WTC11 (cell line): ENCODE measurements at regions not wholly inside any gene's neighbourhood (a gene's known extent, or its start where the extent isn't known, plus 50 kb on each side); places are given as distances from the start of the nearest gene placed in this dataset.

ENCODE experiments used
- ATAC-seq: fragments of 200-7000 bp; cut with Tn5 transposase; 2 replicates; pipeline ENCODE4 v1.10.0; 2021; ENCODE audit warnings: mild to moderate bottlenecking, moderate library complexity
- CTCF ChIA-PET: fragments of 300-600 bp; sonication (Branson Sonifier 250); formaldehyde crosslinking; loops from one replicate; lab custom pipeline; 2021; ENCODE audit warnings: antibody characterized with exemption; lab: Charles Lee
- POLR2A ChIA-PET: fragments of 350-600 bp; sonication (Branson Sonifier 250); formaldehyde crosslinking; loops from one replicate; lab custom pipeline; 2021; ENCODE audit warnings: antibody characterized with exemption; lab: Charles Lee
- DNase-seq: peaks from one replicate; pipeline ENCODE4 v3.0.0; 2021; ENCODE audit warnings: low spot score
- H3K27ac Mint-ChIP-seq: 2 replicates; pipeline ENCODE4 v1.8.0; 2021; ENCODE audit warnings: mixed read lengths
- H3K27me3 Mint-ChIP-seq: 2 replicates; pipeline ENCODE4 v1.8.0; 2021; ENCODE audit warnings: low read depth, mild to moderate bottlenecking, moderate library complexity, mixed read lengths
- H3K36me3 Mint-ChIP-seq: 2 replicates; pipeline ENCODE4 v1.8.0; 2021; ENCODE audit warnings: mixed read lengths
- H3K4me1 Mint-ChIP-seq: 2 replicates; pipeline ENCODE4 v1.8.0; 2022; ENCODE audit warnings: mixed read lengths
- H3K4me3 Mint-ChIP-seq: 2 replicates; pipeline ENCODE4 v1.8.0; 2021; ENCODE audit warnings: mild to moderate bottlenecking, moderate library complexity, mixed read lengths
- H3K9me3 Mint-ChIP-seq: 2 replicates; pipeline ENCODE4 v1.8.0; 2021; ENCODE audit warnings: mixed read lengths
- ATF6 ChIP-seq: sonication (generic); formaldehyde crosslinking; IDR thresholded peaks from 2 replicates; pipeline ENCODE4 v1.8.1; 2023; ENCODE audit warnings: mild to moderate bottlenecking, missing genetic modification reagents
- CBFB ChIP-seq: sonication (generic); formaldehyde crosslinking; IDR thresholded peaks from 2 replicates; pipeline ENCODE4 v1.8.1; 2022; ENCODE audit warnings: mild to moderate bottlenecking, low read depth, missing genetic modification reagents
- CREM ChIP-seq: sonication (generic); formaldehyde crosslinking; IDR thresholded peaks from 2 replicates; pipeline ENCODE4 v1.8.1; 2022; ENCODE audit warnings: mild to moderate bottlenecking, missing genetic modification reagents, moderate library complexity
- E2F5 ChIP-seq: sonication (generic); formaldehyde crosslinking; IDR thresholded peaks from 2 replicates; pipeline ENCODE4 v1.8.1; 2022; ENCODE audit warnings: mild to moderate bottlenecking, moderate library complexity, missing genetic modification reagents
- FOXJ3 ChIP-seq: sonication (generic); formaldehyde crosslinking; IDR thresholded peaks from 2 replicates; pipeline ENCODE4 v1.9.0; 2021; ENCODE audit warnings: missing genetic modification reagents, mild to moderate bottlenecking, borderline replicate concordance
- GABPB1 ChIP-seq: sonication (generic); formaldehyde crosslinking; IDR thresholded peaks from 2 replicates; pipeline ENCODE4 v1.8.1; 2023; ENCODE audit warnings: mild to moderate bottlenecking, missing genetic modification reagents
- KAT7 ChIP-seq: sonication (generic); formaldehyde crosslinking; IDR thresholded peaks from 2 replicates; pipeline ENCODE4 v1.8.1; 2023; ENCODE audit warnings: missing genetic modification reagents, mild to moderate bottlenecking, borderline replicate concordance
- MAX ChIP-seq: sonication (generic); formaldehyde crosslinking; IDR thresholded peaks from 2 replicates; pipeline ENCODE4 v1.8.0; 2022; ENCODE audit warnings: mild to moderate bottlenecking, missing genetic modification reagents
- NFE2L1 ChIP-seq: sonication (generic); formaldehyde crosslinking; IDR thresholded peaks from 2 replicates; pipeline ENCODE4 v1.8.1; 2023; ENCODE audit warnings: missing genetic modification reagents
- SMAD4 ChIP-seq: sonication (generic); formaldehyde crosslinking; IDR thresholded peaks from 2 replicates; pipeline ENCODE4 v1.8.0; 2022; ENCODE audit warnings: mild to moderate bottlenecking, missing genetic modification reagents
- SP1 ChIP-seq: sonication (generic); formaldehyde crosslinking; conservative IDR thresholded peaks from 2 replicates; pipeline ENCODE4 v1.8.1; 2022; ENCODE audit warnings: missing genetic modification reagents
- ZBTB43 ChIP-seq: sonication (generic); formaldehyde crosslinking; IDR thresholded peaks from 2 replicates; pipeline ENCODE4 v1.8.1; 2023; ENCODE audit warnings: mild to moderate bottlenecking, missing genetic modification reagents
- ZMAT4 ChIP-seq: fragments of 250-450 bp; sonication (Bioruptor Pico); IDR thresholded peaks from 2 replicates; pipeline ENCODE4 v1.9.0; 2021; ENCODE audit warnings: mild to moderate bottlenecking
- ZNF138 ChIP-seq: sonication (generic); formaldehyde crosslinking; conservative IDR thresholded peaks from 2 replicates; pipeline ENCODE4 v1.8.1; 2022; ENCODE audit warnings: mild to moderate bottlenecking, moderate library complexity, missing genetic modification reagents
- ZNF232 ChIP-seq: sonication (generic); formaldehyde crosslinking; IDR thresholded peaks from 2 replicates; pipeline ENCODE4 v1.8.0; 2022; ENCODE audit warnings: mild to moderate bottlenecking, missing genetic modification reagents
- ZNF281 ChIP-seq: sonication (generic); formaldehyde crosslinking; IDR thresholded peaks from 2 replicates; pipeline ENCODE4 v1.8.0; 2023; ENCODE audit warnings: mild to moderate bottlenecking, missing genetic modification reagents
- ZNF317 ChIP-seq: sonication (generic); formaldehyde crosslinking; IDR thresholded peaks from 2 replicates; pipeline ENCODE4 v1.8.1; 2023; ENCODE audit warnings: low read depth, mild to moderate bottlenecking, moderate library complexity, missing genetic modification reagents, borderline replicate concordance
- ZNF512 ChIP-seq: sonication (generic); formaldehyde crosslinking; IDR thresholded peaks from 2 replicates; pipeline ENCODE4 v1.8.1; 2022; ENCODE audit warnings: missing genetic modification reagents, borderline replicate concordance

- Mint-ChIP-seq H3K36me3 (no peaks in the 10 kb centered on the region), H3K27me3 (peaks cover 29% of the 10 kb centered on the region), H3K4me1 (peaks cover 15% of the 10 kb centered on the region), H3K4me3 (no peak overlapping the region), H3K9me3 (no peaks in the 10 kb centered on the region), H3K27ac (no peak overlapping the region)
- ATAC-seq (no peak), DNase-seq (no peak)
- ChIA-PET POLR2A (interaction anchor here (0.6 kb wide), 2 partner anchors 42 to 221 kb away, joined by 5 to 7 read pairs; no protein-coding TSS in a partner anchor), CTCF (interaction anchor here (0.5 to 0.7 kb wide), 2 partner anchors 222 to 520 kb away, joined by 3 read pairs; no protein-coding TSS in a partner anchor)
- TF ChIP-seq SMAD4 (CRISPR knock-in tag) (no peak), ZNF232 (no peak), ZBTB43 (CRISPR knock-in tag) (no peak), NFE2L1 (CRISPR knock-in tag) (no peak), FOXJ3 (CRISPR knock-in tag) (no peak)
Observed at GRCh38 chr3:194075088-194075615, 60.8 kb upstream of the HES1 start.

- TF ChIP-seq CREM (CRISPR knock-in tag) (no peak), GABPB1 (CRISPR knock-in tag) (peak; percentile 54)
- Mint-ChIP-seq H3K27ac (no peak overlapping the region), H3K9me3 (no peaks in the 10 kb centered on the region), H3K4me1 (peaks cover 22% of the 10 kb centered on the region), H3K27me3 (peaks cover 23% of the 10 kb centered on the region), H3K4me3 (no peak overlapping the region), H3K36me3 (no peaks in the 10 kb centered on the region)
- ATAC-seq, result peak; percentile 43; the same call in 1 of the 2 replicates
- DNase-seq, result no peak
- ChIA-PET CTCF (interaction anchor here (0.7 kb wide), 1 partner anchor 221 kb away, joined by 3 read pairs; no protein-coding TSS in a partner anchor), POLR2A (no interaction called here)
Observed at GRCh38 chr3:194075802-194076460, 60.0 kb upstream of the HES1 start.

GRCh38 chr3:194076475-194076874, 59.5 kb upstream of the HES1 start:
- TF ChIP-seq ZNF512 (CRISPR knock-in tag), result no peak
- no peak for TF ChIP-seq ZNF138 (CRISPR knock-in tag)
- no peak for TF ChIP-seq ZNF317 (CRISPR knock-in tag)
- no peaks in the 10 kb centered on the region for H3K9me3 Mint-ChIP-seq
- H3K4me1 Mint-ChIP-seq, result peaks cover 22% of the 10 kb centered on the region
- POLR2A ChIA-PET, result no interaction called here
- no peak for DNase-seq
- H3K27ac Mint-ChIP-seq, result no peak overlapping the region
- no peak for ATAC-seq
- H3K27me3 Mint-ChIP-seq, result peaks cover 21% of the 10 kb centered on the region
- CTCF ChIA-PET, result no interaction called here
- H3K36me3 Mint-ChIP-seq, result no peaks in the 10 kb centered on the region
- no peak overlapping the region for H3K4me3 Mint-ChIP-seq

GRCh38 chr3:194077602-194078001, 58.3 kb upstream of the HES1 start:
- Mint-ChIP-seq H3K36me3 (no peaks in the 10 kb centered on the region), H3K4me1 (peaks cover 24% of the 10 kb centered on the region), H3K27me3 (peaks cover 9% of the 10 kb centered on the region), H3K27ac (no peak overlapping the region), H3K4me3 (no peak overlapping the region), H3K9me3 (no peaks in the 10 kb centered on the region)
- ChIA-PET CTCF (no interaction called here), POLR2A (no interaction called here)
- DNase-seq (no peak), ATAC-seq (no peak)
- no peak for TF ChIP-seq E2F5 (CRISPR knock-in tag)
- no peak for TF ChIP-seq GABPB1 (CRISPR knock-in tag)
- TF ChIP-seq SP1 (CRISPR knock-in tag), result no peak
- no peak for TF ChIP-seq ZMAT4
- no peak for TF ChIP-seq CBFB (CRISPR knock-in tag)
- TF ChIP-seq ZNF232, result no peak
- no peak for TF ChIP-seq ATF6
- TF ChIP-seq MAX (CRISPR knock-in tag), result no peak
- no peak for TF ChIP-seq ZNF281 (CRISPR knock-in tag)
- TF ChIP-seq KAT7, result no peak
- TF ChIP-seq NFE2L1 (CRISPR knock-in tag), result no peak
